ENCODE measurements at regions not wholly inside any gene's neighbourhood (a gene's known extent, or its start where the extent isn't known, plus 50 kb on each side); places are given as distances from the start of the nearest gene placed in this dataset.

GRCh38 chr16:52756812-52757517, 210.0 kb upstream of the TOX3 start:
- no peaks in the 10 kb centered on the region for H3K36me3 ChIP-seq
- H3K4me1 Mint-ChIP-seq: peaks cover under 1% of the 10 kb centered on the region
- no peak overlapping the region for H3K27ac ChIP-seq
- no peaks in the 10 kb centered on the region for H3K27me3 Mint-ChIP-seq (ENCODE audit: insufficient read depth, low read depth)
- H3K36me3 Mint-ChIP-seq: no peaks in the 10 kb centered on the region
- peaks cover 3% of the 10 kb centered on the region for H3K4me1 ChIP-seq
- H3K79me2 ChIP-seq (ENCODE audit: low read depth): no peaks in the 10 kb centered on the region
- no peak overlapping the region for H3K4me3 Mint-ChIP-seq
- H2AFZ ChIP-seq (replicated peaks): no peak overlapping the region
- H3K4me2 ChIP-seq: no peak overlapping the region
- H3K9me3 ChIP-seq (ENCODE audit: low read depth): no peaks in the 10 kb centered on the region
- H3K27me3 ChIP-seq: no peaks in the 10 kb centered on the region
- TF ChIP-seq EZH2phosphoT487 (IDR thresholded peaks at IDR 0.05): no peak
- no peak for TF ChIP-seq CTCF (IDR thresholded peaks at IDR 0.05)
- TF ChIP-seq EZH2 (IDR thresholded peaks at IDR 0.05): no peak
- no peaks in the 10 kb centered on the region for H3K9me3 Mint-ChIP-seq
- H3F3A ChIP-seq (ENCODE audit: low read depth): no peaks in the 10 kb centered on the region
- no peak for DNase-seq (ENCODE audit: low spot score)
- H3K4me3 ChIP-seq: no peak overlapping the region
- H3K27ac Mint-ChIP-seq: no peak overlapping the region
- H3K9ac ChIP-seq: no peak overlapping the region
- H4K20me1 ChIP-seq (ENCODE audit: low read depth): no peaks in the 10 kb centered on the region

- H3K79me2 ChIP-seq (ENCODE audit: low read depth): no peaks in the 10 kb centered on the region
- H3K4me2 ChIP-seq: no peak overlapping the region
- H3K9ac ChIP-seq: no peak overlapping the region
- H3K36me3 Mint-ChIP-seq: no peaks in the 10 kb centered on the region
- H3K4me3 Mint-ChIP-seq: no peak overlapping the region
- no peaks in the 10 kb centered on the region for H3K27me3 Mint-ChIP-seq (ENCODE audit: insufficient read depth, low read depth)
- H4K20me1 ChIP-seq (ENCODE audit: low read depth): no peaks in the 10 kb centered on the region
- no peak for DNase-seq (ENCODE audit: low spot score)
- H3K27ac Mint-ChIP-seq: no peak overlapping the region
- H3F3A ChIP-seq (ENCODE audit: low read depth): no peaks in the 10 kb centered on the region
- no peaks in the 10 kb centered on the region for H3K9me3 ChIP-seq (ENCODE audit: low read depth)
- H3K27ac ChIP-seq: no peak overlapping the region
- no peak overlapping the region for H3K4me3 ChIP-seq
- H3K4me1 ChIP-seq: peaks cover 9% of the 10 kb centered on the region
- TF ChIP-seq EZH2phosphoT487 (IDR thresholded peaks at IDR 0.05) (no peak), EZH2 (IDR thresholded peaks at IDR 0.05) (no peak), CTCF (IDR thresholded peaks at IDR 0.05) (no peak)
- H2AFZ ChIP-seq (replicated peaks): no peak overlapping the region
- no peaks in the 10 kb centered on the region for H3K27me3 ChIP-seq
- H3K36me3 ChIP-seq: no peaks in the 10 kb centered on the region
- H3K4me1 Mint-ChIP-seq: peaks cover 6% of the 10 kb centered on the region
- no peaks in the 10 kb centered on the region for H3K9me3 Mint-ChIP-seq
Measured at GRCh38 chr16:52755396-52755795, 208.5 kb upstream of the TOX3 start.

- Histone ChIP-seq H3K79me2 (ENCODE audit: low read depth) (no peaks in the 10 kb centered on the region), H3K4me3 (no peak overlapping the region), H3K9me3 (ENCODE audit: low read depth) (no peaks in the 10 kb centered on the region), H3K36me3 (no peaks in the 10 kb centered on the region), H3K4me1 (peaks cover 9% of the 10 kb centered on the region), H3K9ac (no peak overlapping the region), H3K27ac (no peak overlapping the region), H3K4me2 (no peak overlapping the region), H4K20me1 (ENCODE audit: low read depth) (no peaks in the 10 kb centered on the region), H2AFZ (replicated peaks) (no peak overlapping the region), H3F3A (ENCODE audit: low read depth) (no peaks in the 10 kb centered on the region), H3K27me3 (no peaks in the 10 kb centered on the region)
- Mint-ChIP-seq H3K27ac (no peak overlapping the region), H3K27me3 (ENCODE audit: insufficient read depth, low read depth) (peaks cover 2% of the 10 kb centered on the region), H3K4me1 (peaks cover 6% of the 10 kb centered on the region), H3K4me3 (no peak overlapping the region), H3K9me3 (no peaks in the 10 kb centered on the region), H3K36me3 (no peaks in the 10 kb centered on the region)
- DNase-seq (ENCODE audit: low spot score): no peak
- TF ChIP-seq EZH2 (IDR thresholded peaks at IDR 0.05): no peak
- no peak for TF ChIP-seq EZH2phosphoT487 (IDR thresholded peaks at IDR 0.05)
- TF ChIP-seq CTCF (IDR thresholded peaks at IDR 0.05): no peak
Measured at GRCh38 chr16:52751035-52751434, 204.1 kb upstream of the TOX3 start.

Measured in neural progenitor cell (in vitro differentiated cells).